ENCODE measurements at regions not wholly inside any gene's neighbourhood (a gene's known extent, or its start where the extent isn't known, plus 50 kb on each side); places are given as distances from the start of the nearest gene placed in this dataset.

DNA sequence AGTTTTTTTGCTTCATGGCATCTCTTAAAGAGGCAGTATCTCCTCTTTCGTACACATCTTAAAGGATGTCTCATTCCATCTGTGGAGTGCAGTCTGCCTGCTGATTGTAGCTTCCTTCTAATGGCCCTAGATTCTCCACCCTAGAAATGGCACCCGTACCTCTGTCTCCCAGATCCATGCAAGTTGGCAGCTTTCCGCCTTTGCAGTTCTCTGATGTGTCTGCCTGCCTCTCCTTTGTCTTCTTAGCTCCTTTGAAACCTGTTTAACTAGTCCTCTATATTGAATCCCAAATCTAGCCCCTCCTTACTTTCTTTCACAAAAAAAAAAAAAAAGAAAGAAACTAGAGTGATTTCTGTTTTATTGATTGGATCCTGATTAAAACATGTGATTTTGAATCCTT is 1025.0 kb downstream of the ZPLD1 start:
- TF ChIP-seq, protein P1, sequence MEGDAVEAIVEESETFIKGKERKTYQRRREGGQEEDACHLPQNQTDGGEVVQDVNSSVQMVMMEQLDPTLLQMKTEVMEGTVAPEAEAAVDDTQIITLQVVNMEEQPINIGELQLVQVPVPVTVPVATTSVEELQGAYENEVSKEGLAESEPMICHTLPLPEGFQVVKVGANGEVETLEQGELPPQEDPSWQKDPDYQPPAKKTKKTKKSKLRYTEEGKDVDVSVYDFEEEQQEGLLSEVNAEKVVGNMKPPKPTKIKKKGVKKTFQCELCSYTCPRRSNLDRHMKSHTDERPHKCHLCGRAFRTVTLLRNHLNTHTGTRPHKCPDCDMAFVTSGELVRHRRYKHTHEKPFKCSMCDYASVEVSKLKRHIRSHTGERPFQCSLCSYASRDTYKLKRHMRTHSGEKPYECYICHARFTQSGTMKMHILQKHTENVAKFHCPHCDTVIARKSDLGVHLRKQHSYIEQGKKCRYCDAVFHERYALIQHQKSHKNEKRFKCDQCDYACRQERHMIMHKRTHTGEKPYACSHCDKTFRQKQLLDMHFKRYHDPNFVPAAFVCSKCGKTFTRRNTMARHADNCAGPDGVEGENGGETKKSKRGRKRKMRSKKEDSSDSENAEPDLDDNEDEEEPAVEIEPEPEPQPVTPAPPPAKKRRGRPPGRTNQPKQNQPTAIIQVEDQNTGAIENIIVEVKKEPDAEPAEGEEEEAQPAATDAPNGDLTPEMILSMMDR (IDR thresholded peaks at IDR 0.05): no peak
- no peak for TF ChIP-seq ZFX (IDR thresholded peaks at IDR 0.05; ENCODE audit: borderline replicate concordance)
- H3K27ac ChIP-seq: no peak overlapping the region

GRCh38 chr3:103470498-103470897 is 1035.7 kb downstream of the ZPLD1 start:
- TF ChIP-seq ZFX (IDR thresholded peaks at IDR 0.05; ENCODE audit: borderline replicate concordance): no peak
- TF ChIP-seq, protein P1 (IDR thresholded peaks at IDR 0.05): no peak
- no peak overlapping the region for H3K27ac ChIP-seq

- no peak overlapping the region for H3K27ac ChIP-seq
- TF ChIP-seq ZFX (IDR thresholded peaks at IDR 0.05; ENCODE audit: borderline replicate concordance): no peak
- TF ChIP-seq, protein P1 (IDR thresholded peaks at IDR 0.05): no peak
These were observed 1059.2 kb downstream of the ZPLD1 start for GRCh38 chr3:103494011-103494410.

DNA sequence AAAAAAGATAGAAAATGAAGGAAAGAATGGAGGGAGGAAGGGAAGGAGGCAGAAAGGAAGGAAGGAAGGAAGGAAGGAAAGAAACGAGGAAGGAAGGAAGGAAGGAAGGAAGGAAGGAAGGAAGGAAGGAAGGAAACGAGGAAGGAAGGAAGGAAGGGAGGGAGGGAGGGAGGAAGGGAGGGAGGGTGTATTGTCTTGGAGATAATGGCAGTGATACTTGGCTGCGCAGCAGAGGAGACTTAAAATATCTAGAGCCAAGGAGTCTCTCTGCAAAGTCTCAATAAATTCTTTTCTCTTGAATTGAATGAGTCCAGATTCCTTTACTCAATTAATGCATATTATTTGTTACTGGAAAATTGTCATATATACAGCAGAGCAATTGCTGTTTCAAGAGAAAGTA is 1059.7 kb downstream of the ZPLD1 start:
- TF ChIP-seq, protein P1 (IDR thresholded peaks at IDR 0.05): no peak
- TF ChIP-seq ZFX (IDR thresholded peaks at IDR 0.05; ENCODE audit: borderline replicate concordance): no peak

DNA sequence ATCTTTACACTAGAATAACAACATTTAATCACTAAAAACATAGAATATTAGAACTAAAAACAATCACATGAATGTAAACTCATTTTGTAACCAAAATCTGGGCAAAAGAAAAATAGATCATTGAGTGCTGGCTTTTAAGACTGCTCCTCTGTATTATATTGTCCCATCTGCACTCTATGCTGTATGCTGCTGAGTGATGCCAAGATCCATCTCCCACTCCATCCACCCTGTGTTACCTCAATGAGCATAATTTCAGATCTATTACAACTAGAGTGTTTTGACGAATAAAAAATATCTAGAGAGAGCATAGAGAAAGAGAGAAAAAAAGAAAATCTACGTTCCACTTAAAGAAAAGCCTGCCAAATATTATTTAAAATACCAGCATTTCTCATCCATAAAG is 1060.4 kb downstream of the ZPLD1 start:
- TF ChIP-seq ZFX (IDR thresholded peaks at IDR 0.05; ENCODE audit: borderline replicate concordance): no peak
- TF ChIP-seq, protein P1 (IDR thresholded peaks at IDR 0.05): no peak
- H3K27ac ChIP-seq: no peak overlapping the region

More for the DNA sequence above, 1059.7 kb downstream of the ZPLD1 start:
- H3K27ac ChIP-seq: no peak overlapping the region

DNA sequence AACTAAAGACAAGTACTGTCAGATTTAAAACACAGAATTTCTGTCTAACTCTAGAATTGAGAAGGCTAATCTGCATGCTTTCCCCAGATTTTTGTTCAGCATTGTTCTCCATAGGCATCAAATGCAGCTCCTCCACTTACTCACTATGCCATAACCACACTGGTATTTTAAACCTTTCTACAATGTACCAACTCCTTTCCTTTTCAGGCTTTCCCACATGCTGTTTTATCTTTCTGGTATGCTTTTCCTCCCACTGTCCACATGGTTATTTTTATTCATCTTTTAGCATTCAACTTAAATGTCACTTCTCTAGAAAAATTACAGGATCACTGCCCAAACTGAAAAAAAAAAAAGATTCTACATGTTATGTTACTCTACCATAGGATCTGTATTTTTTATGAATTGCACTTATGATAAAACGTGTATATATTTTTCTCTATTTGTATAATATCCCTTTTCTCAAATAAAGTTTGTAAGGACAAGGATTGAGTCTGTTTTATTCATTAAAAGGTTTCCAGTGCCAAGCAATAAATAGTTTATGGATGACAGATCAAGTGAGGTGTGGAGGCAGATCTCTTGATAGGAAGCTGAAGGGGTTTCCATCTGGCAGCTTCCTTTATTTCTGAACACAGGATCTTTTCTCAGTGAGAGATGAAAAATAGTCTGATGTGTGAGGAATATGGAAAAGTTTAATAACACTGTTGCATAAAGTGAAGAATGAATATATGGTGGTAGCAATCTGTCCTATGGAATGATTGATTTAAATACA is 1064.5 kb downstream of the ZPLD1 start:
- H3K27ac ChIP-seq: no peak overlapping the region
- TF ChIP-seq, protein P1 (IDR thresholded peaks at IDR 0.05): no peak
- no peak for TF ChIP-seq ZFX (IDR thresholded peaks at IDR 0.05; ENCODE audit: borderline replicate concordance)

- no peak for TF ChIP-seq ZFX (IDR thresholded peaks at IDR 0.05; ENCODE audit: borderline replicate concordance)
- TF ChIP-seq, protein P1 (IDR thresholded peaks at IDR 0.05): no peak
- H3K27ac ChIP-seq: no peak overlapping the region
These were observed 1065.2 kb downstream of the ZPLD1 start for GRCh38 chr3:103499967-103500366.

Data from 22Rv1 (cell line).